ENCODE measurements at regions not wholly inside any gene's neighbourhood (a gene's known extent, or its start where the extent isn't known, plus 50 kb on each side); places are given as distances from the start of the nearest gene placed in this dataset.

GRCh38 chr14:36443374-36443773, 76.7 kb downstream of the NKX2-1 start:
- TF ChIP-seq EZH2 (IDR thresholded peaks at IDR 0.05; ENCODE audit: borderline replicate concordance, low read depth, low read length, poor library complexity, severe bottlenecking) = no peak
- TF ChIP-seq CTCF (conservative IDR thresholded peaks at IDR 0.05; ENCODE audit: low read depth, low read length) = no peak
